NB4 (cell line): ENCODE measurements at regions not wholly inside any gene's neighbourhood (a gene's known extent, or its start where the extent isn't known, plus 50 kb on each side); places are given as distances from the start of the nearest gene placed in this dataset.

ENCODE experiments used
- DNase-seq: peaks from one replicate; pipeline ENCODE4 v3.0.0; 2010; ENCODE audit warnings: low read depth
- H3K4me3 ChIP-seq: one replicate; pipeline ENCODE4 v1.5.1; 2011; ENCODE audit warnings: mild to moderate bottlenecking, low read depth, low read length, moderate library complexity
- MYC ChIP-seq: IDR thresholded peaks from 2 replicates; pipeline ENCODE4 v1.6.1; 2011; ENCODE audit warnings: low read depth, low read length
- POLR2A ChIP-seq: IDR thresholded peaks from 2 replicates; pipeline ENCODE4 v1.6.1; 2011; ENCODE audit warnings: mild to moderate bottlenecking; ENCODE audit not compliant: insufficient read length; ENCODE audit errors: extremely low read depth
- TF ChIP-seq, protein P1 (sequence below): IDR thresholded peaks from 2 replicates; pipeline ENCODE4 v1.6.1; 2011; ENCODE audit warnings: low read depth, low read length
- TF ChIP-seq, protein P2 (sequence below): IDR thresholded peaks from one replicate; pipeline ENCODE4 v1.5.1; 2012; ENCODE audit warnings: low read depth, low read length

DNA sequence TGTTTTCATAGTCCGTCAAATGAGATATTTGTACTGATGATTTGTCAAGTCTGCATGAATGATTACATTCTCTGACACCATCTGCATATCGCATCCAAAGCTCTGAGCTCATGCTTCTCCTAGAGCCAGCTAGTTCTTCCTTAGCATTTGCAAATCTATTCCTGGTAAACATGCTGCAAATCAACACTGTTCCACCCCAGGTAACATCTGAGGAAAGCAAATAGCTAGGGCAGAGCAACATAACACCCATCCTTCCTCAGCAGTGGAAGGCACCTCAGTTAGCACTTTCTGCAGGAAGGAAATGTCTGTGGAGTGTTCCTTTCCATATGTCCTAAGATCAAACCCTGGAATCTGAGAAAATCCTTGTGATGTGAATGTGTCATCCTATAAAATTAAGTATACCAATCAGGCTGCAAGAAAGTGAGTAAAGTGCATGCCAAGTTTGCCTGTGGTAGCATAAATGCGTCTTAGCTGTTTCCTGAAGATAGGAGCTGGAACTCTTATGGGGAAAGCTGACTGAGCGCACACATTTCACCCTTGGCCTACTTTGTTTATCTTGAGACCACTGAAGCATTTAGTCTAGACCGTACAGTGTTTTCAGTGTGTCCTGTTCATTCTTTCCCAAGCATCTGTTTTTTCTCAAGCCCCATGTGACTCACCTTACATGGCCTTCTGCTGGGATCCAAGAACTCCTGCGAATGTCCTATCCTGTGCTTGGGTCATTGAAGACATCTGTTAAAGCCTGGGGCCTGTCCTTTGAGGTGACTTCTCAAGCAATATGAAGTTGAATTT, 50.9 kb upstream of the STARD4 start:
- DNase-seq, result no peak
- no peak overlapping the region for H3K4me3 ChIP-seq
- TF ChIP-seq POLR2A (no peak), MYC (no peak)
- TF ChIP-seq, protein P1, sequence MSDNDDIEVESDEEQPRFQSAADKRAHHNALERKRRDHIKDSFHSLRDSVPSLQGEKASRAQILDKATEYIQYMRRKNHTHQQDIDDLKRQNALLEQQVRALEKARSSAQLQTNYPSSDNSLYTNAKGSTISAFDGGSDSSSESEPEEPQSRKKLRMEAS, result no peak
- TF ChIP-seq, protein P2, sequence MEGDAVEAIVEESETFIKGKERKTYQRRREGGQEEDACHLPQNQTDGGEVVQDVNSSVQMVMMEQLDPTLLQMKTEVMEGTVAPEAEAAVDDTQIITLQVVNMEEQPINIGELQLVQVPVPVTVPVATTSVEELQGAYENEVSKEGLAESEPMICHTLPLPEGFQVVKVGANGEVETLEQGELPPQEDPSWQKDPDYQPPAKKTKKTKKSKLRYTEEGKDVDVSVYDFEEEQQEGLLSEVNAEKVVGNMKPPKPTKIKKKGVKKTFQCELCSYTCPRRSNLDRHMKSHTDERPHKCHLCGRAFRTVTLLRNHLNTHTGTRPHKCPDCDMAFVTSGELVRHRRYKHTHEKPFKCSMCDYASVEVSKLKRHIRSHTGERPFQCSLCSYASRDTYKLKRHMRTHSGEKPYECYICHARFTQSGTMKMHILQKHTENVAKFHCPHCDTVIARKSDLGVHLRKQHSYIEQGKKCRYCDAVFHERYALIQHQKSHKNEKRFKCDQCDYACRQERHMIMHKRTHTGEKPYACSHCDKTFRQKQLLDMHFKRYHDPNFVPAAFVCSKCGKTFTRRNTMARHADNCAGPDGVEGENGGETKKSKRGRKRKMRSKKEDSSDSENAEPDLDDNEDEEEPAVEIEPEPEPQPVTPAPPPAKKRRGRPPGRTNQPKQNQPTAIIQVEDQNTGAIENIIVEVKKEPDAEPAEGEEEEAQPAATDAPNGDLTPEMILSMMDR, result no peak

DNA sequence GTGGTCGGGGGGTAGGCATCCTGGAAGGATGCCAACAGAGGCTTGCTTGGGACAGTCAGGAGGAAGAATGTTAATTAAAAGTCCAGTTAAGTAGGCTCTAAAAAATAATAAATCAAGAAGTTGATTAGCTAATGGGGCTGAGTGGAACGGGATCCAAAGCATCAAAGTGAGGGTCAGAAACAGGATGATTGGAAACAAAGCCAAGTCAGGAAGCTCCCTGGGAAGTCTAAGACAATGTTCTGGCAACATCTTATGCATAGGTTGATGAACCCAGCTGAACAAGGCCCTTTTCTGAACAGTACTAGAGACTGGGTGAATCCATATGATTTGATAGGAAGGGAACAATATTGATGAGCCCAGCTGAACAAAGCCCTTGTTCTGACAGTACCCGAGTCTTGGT, 50.2 kb upstream of the STARD4 start:
- no peak for TF ChIP-seq POLR2A
- TF ChIP-seq, protein P1, result no peak
- TF ChIP-seq, protein P2, result no peak
- TF ChIP-seq MYC, result no peak
- no peak for DNase-seq
- H3K4me3 ChIP-seq, result no peak overlapping the region
